Endothelial cell of umbilical vein (primary cell): ENCODE measurements at regions not wholly inside any gene's neighbourhood (a gene's known extent, or its start where the extent isn't known, plus 50 kb on each side); places are given as distances from the start of the nearest gene placed in this dataset.

Experiments used
- BruUV-seq: library from RNA; stranded (reverse); fragments of 400-500 nt; replicated peaks from 2 replicates; lab custom pipeline; 2021; lab: Mats Ljungman, UMichigan
- CTCF ChIA-PET: fragments of 300-600, 350-600 bp; sonication (Branson Sonifier 250); formaldehyde crosslinking; loops from one replicate; lab custom pipeline; 2021; ENCODE audit warnings: antibody characterized with exemption, inconsistent platforms; lab: Charles Lee
- POLR2A ChIA-PET: fragments of 300-600, 350-600 bp; sonication (Branson Sonifier 250); formaldehyde crosslinking; loops from one replicate; lab custom pipeline; 2021; ENCODE audit warnings: antibody characterized with exemption, inconsistent platforms; lab: Charles Lee
- DNase-seq: peaks from one replicate; pipeline ENCODE4 v3.0.0-alpha.2; 2011; ENCODE audit warnings: low read depth, low spot score
- FAIRE-seq: peaks from 2 replicates; lab custom pipeline; 2011; peaks lifted over from hg19 to GRCh38; lab: Jason Lieb, UNC
- H2AFZ ChIP-seq: 2 replicates; pipeline ENCODE4 v1.6.0; 2012; ENCODE audit warnings: low read depth, low read length, control low read depth, inconsistent platforms
- H3K27ac ChIP-seq: 2 replicates; pipeline ENCODE4 v1.5.1; 2011; ENCODE audit warnings: low read depth, mild to moderate bottlenecking, control low read depth, low read length, moderate library complexity; ENCODE audit not compliant: insufficient read depth
- H3K27me3 ChIP-seq, 2 experiments: 2 replicates each; pipeline versions ENCODE4 v1.6.0 to v1.6.1; 2011; ENCODE audit warnings: low read length in 2 of 2, mixed read lengths in 1 of 2; ENCODE audit not compliant: control insufficient read depth in 2 of 2, insufficient read depth in 2 of 2
- H3K36me3 ChIP-seq, 2 experiments: 2 replicates in 1 of 2; 3 replicates in 1 of 2; pipeline ENCODE4 v1.5.1; 2011; ENCODE audit warnings: low read length in 2 of 2, mild to moderate bottlenecking in 1 of 2, moderate library complexity in 1 of 2; ENCODE audit not compliant: control insufficient read depth in 2 of 2, insufficient read depth in 2 of 2; ENCODE audit errors: extremely low read depth in 1 of 2
- H3K4me1 ChIP-seq: 3 replicates; pipeline ENCODE4 v1.5.1; 2011; ENCODE audit warnings: mild to moderate bottlenecking, low read length; ENCODE audit not compliant: control insufficient read depth, insufficient read depth; ENCODE audit errors: extremely low read depth
- H3K4me2 ChIP-seq: 2 replicates; pipeline ENCODE4 v1.6.1; 2011; ENCODE audit warnings: low read length, control low read depth, mixed read lengths; ENCODE audit not compliant: insufficient read depth
- H3K4me3 ChIP-seq, 3 experiments: fragments of 200-600 bp in 1 of 3; sonication (generic), shearing (Covaris generic) in 1 of 3; replicated peaks in 1 of 3; 2 replicates each; pipeline ENCODE4 v1.5.1; 2011 to 2016; ENCODE audit warnings: control low read depth in 3 of 3, low read length in 3 of 3, mild to moderate bottlenecking in 2 of 3, inconsistent platforms in 1 of 3, low read depth in 1 of 3, moderate library complexity in 1 of 3; ENCODE audit not compliant: insufficient read depth in 1 of 3
- H3K79me2 ChIP-seq: 2 replicates; pipeline ENCODE4 v1.6.0; 2012; ENCODE audit warnings: low read length, inconsistent platforms; ENCODE audit not compliant: control insufficient read depth, insufficient read depth
- H3K9ac ChIP-seq: replicated peaks from 2 replicates; pipeline ENCODE3; 2011; ENCODE audit warnings: low read length, control low read depth; ENCODE audit not compliant: insufficient read depth; ENCODE audit errors: extremely low read depth
- H3K9me1 ChIP-seq: replicated peaks from 3 replicates; pipeline ENCODE4 v1.6.0; 2011; ENCODE audit warnings: mild to moderate bottlenecking, low read length; ENCODE audit not compliant: control insufficient read depth, insufficient read depth; ENCODE audit errors: extremely low read depth
- H3K9me3 ChIP-seq: replicated peaks from 2 replicates; pipeline ENCODE4 v1.5.1; 2012; ENCODE audit warnings: low read length, inconsistent platforms; ENCODE audit not compliant: control insufficient read depth, insufficient read depth
- H4K20me1 ChIP-seq: replicated peaks from 2 replicates; pipeline ENCODE3; 2011; ENCODE audit warnings: mild to moderate bottlenecking, low read length; ENCODE audit not compliant: control insufficient read depth, insufficient read depth; ENCODE audit errors: extremely low read depth
- EZH2 ChIP-seq: IDR thresholded peaks from 2 replicates; pipeline ENCODE4 v1.6.1; 2012; ENCODE audit warnings: borderline replicate concordance, low read depth, mild to moderate bottlenecking, moderate library complexity, low read length, inconsistent platforms; ENCODE audit not compliant: severe bottlenecking
- FOS ChIP-seq: IDR thresholded peaks from 2 replicates; pipeline ENCODE4 v1.6.1; 2011; ENCODE audit warnings: mild to moderate bottlenecking, low read length, moderate library complexity, borderline replicate concordance; ENCODE audit not compliant: insufficient read depth
- GATA2 ChIP-seq: IDR thresholded peaks from 2 replicates; pipeline ENCODE4 v1.7.0; 2011; ENCODE audit warnings: low read depth, mild to moderate bottlenecking, moderate library complexity, mixed read lengths, low read length; ENCODE audit not compliant: insufficient read length, insufficient read depth
- JUN ChIP-seq: IDR thresholded peaks from 2 replicates; pipeline ENCODE4 v1.6.1; 2011; ENCODE audit warnings: borderline replicate concordance, low read depth; ENCODE audit not compliant: insufficient read length, insufficient read depth
- MAX ChIP-seq: IDR thresholded peaks from 2 replicates; pipeline ENCODE4 v1.6.1; 2011; ENCODE audit not compliant: insufficient read depth, insufficient read length
- MYC ChIP-seq: IDR thresholded peaks from one replicate; pipeline ENCODE4 v1.6.1; 2011; ENCODE audit warnings: mild to moderate bottlenecking, low read depth, low read length
- POLR2A ChIP-seq: IDR thresholded peaks from 2 replicates; pipeline ENCODE4 v1.6.1; 2012; ENCODE audit warnings: low read depth, mild to moderate bottlenecking, control low read depth, low read length
- POLR2AphosphoS5 ChIP-seq: IDR thresholded peaks from 2 replicates; pipeline ENCODE4 v1.6.1; 2012; ENCODE audit warnings: low read depth, mild to moderate bottlenecking, control low read depth, low read length, moderate library complexity; ENCODE audit not compliant: insufficient read depth
- dilution Hi-C: fragments of 300-500 bp; cut with MboI; formaldehyde crosslinking; loops from one replicate; pipeline ENCODE4 v1.15.0; 2019; ENCODE audit warnings: low sequenced_read_pairs; ENCODE audit not compliant: extremely low pct_ligation_motif_present
- intact Hi-C: fragments of 100-400 bp; cut with micrococcal nuclease; formaldehyde crosslinking; loops from one replicate; pipeline ENCODE4 v1.10.0; 2022
- TF ChIP-seq, protein P1 (sequence below), 2 donors: IDR thresholded peaks; 1 replicate in 1 of 2; 2 replicates in 1 of 2; pipeline ENCODE4 v1.5.1; 2011; ENCODE audit warnings: low read length in 2 of 2, mild to moderate bottlenecking in 2 of 2, moderate library complexity in 2 of 2, control low read depth in 1 of 2, inconsistent platforms in 1 of 2, low read depth in 1 of 2; ENCODE audit not compliant: insufficient read depth in 1 of 2; ENCODE audit errors: extremely low read depth in 1 of 2

DNA sequence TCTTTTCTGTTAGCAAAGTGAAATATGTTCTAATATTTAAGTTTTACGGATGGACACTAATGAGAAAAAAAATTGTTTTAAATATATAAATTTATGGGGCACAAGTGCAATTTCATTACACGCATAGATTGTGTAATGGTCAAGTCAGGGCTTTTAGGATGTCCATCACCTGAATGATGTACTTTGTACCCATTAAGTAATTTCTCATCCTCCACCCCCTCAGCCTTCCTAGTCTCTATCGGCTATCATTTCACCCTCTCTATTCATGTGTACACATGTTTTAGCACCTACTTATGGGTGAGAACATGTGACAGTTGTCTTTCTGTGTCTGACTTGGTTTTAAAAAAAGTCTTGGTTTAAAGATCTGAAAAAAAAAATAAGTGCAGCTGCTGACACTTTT, 616.0 kb downstream of the IQCM start:
- BruUV-seq, result no TSS peak
- dilution Hi-C loops (no loop called here), intact Hi-C loops (no loop called here)
- Histone ChIP-seq H3K4me3 (no peak overlapping the region), H3K4me1 (no peaks in the 10 kb centered on the region), H2AFZ (no peak overlapping the region), H3K79me2 (no peaks in the 10 kb centered on the region), H3K27me3 (no peaks in the 10 kb centered on the region), H3K9ac (no peak overlapping the region), H3K27ac (no peak overlapping the region), H3K9me1 (no peaks in the 10 kb centered on the region), H3K4me2 (no peak overlapping the region), H4K20me1 (no peaks in the 10 kb centered on the region), H3K9me3 (no peaks in the 10 kb centered on the region), H3K36me3 (no peaks in the 10 kb centered on the region)
- no peak for TF ChIP-seq GATA2
- no peak for TF ChIP-seq MYC
- no peak for TF ChIP-seq POLR2A
- no peak for TF ChIP-seq MAX
- TF ChIP-seq POLR2AphosphoS5, result no peak
- no peak for TF ChIP-seq EZH2
- no peak for TF ChIP-seq JUN
- TF ChIP-seq, protein P1, sequence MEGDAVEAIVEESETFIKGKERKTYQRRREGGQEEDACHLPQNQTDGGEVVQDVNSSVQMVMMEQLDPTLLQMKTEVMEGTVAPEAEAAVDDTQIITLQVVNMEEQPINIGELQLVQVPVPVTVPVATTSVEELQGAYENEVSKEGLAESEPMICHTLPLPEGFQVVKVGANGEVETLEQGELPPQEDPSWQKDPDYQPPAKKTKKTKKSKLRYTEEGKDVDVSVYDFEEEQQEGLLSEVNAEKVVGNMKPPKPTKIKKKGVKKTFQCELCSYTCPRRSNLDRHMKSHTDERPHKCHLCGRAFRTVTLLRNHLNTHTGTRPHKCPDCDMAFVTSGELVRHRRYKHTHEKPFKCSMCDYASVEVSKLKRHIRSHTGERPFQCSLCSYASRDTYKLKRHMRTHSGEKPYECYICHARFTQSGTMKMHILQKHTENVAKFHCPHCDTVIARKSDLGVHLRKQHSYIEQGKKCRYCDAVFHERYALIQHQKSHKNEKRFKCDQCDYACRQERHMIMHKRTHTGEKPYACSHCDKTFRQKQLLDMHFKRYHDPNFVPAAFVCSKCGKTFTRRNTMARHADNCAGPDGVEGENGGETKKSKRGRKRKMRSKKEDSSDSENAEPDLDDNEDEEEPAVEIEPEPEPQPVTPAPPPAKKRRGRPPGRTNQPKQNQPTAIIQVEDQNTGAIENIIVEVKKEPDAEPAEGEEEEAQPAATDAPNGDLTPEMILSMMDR (IDR thresholded peaks at IDR 0.05; ENCODE audit: extremely low read depth in 1 of 2, insufficient read depth in 1 of 2, low read depth in 1 of 2, low read length in 2 of 2), result no peak
- no peak for TF ChIP-seq FOS
- DNase-seq (no peak), FAIRE-seq (no peak)
- ChIA-PET POLR2A (no interaction called here), CTCF (no interaction called here)
